ENCODE measurements at regions not wholly inside any gene's neighbourhood (a gene's known extent, or its start where the extent isn't known, plus 50 kb on each side); places are given as distances from the start of the nearest gene placed in this dataset.
"Not testable (repeated sequence)": the region's sequence is repeated elsewhere in the genome, so short reads cannot be mapped to it uniquely, and the experiment has no call there.

DNA sequence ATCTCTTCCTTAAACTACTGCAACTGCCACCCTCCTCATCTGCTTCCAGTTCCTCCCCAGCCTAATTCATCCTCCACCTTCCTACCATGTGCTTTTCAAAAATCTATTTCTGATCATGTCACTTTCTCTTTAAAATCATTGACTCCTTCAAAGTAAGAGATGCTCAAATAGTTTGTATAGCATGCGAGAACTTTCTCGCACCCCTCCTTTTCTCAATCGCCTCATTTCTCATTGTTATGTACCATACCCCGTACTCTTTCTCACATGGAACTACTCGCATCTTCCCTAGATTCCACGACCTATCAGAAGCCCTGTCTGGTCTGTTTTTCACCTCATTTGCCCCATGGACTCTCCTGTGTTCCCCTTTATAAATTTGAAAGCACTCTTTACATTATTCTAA lies 238.2 kb downstream of the NRIP1 start:
- no peak for DNase-seq (ENCODE audit: low read depth)

DNA sequence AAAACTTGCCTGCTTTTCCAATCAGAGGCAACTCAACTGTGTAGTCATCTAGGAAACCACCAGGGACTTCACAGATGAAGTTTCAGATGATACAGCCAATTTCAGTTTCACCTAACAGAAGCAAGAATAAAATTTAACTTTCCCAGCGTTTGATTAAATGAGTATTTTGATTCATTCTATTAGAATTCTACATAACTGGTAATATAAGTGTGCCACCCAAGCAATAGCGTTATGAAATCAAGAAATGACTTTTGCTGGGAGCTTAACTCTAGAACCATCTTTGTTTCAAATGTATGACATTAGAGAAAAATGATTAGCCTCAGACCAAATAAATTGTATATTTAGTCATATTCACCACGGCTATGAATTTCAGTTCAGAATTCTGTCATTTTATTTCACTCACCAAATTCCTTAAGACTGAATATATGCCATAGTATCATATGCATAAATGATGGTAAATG lies 239.3 kb downstream of the NRIP1 start:
- no peak for DNase-seq (ENCODE audit: low read depth)

DNA sequence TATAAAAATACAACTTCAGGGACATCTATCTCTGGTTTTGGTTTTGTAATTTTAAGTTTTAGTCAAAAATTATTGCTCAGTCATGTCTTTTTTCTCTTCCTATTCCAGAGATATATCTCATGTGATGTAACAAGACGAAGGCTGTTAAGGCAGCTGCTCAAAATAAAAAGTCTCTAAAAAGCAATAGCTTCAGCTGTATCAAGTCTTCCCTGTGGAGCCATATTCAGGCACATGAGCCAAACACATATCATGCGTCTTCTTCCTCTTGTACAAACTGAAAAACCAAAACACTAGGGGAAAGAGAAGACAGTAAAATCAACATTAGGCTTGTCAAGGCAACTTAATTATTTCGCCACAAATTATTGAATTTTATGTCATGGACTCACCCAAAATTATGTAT lies 240.7 kb downstream of the NRIP1 start:
- no peak for DNase-seq (ENCODE audit: low read depth)

DNA sequence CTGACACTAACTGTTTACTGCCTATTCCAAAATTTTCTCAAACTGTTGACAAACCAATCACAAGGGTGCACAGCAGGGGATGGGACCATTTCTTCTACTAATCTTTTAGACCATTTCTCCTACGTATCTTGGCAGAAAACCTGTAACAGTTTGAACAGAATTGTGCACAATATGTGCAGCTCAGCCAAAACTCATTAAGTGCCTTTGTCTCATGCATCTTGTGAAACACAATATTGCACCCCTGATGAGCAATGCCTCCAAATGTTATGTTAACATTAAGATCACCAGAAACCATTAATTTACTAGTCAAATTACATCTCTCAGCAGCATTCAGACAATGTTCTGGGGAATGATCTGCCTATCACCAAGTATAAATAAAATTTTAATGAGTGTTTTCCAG lies 247.5 kb downstream of the NRIP1 start:
- DNase-seq (ENCODE audit: low read depth): no peak

DNA sequence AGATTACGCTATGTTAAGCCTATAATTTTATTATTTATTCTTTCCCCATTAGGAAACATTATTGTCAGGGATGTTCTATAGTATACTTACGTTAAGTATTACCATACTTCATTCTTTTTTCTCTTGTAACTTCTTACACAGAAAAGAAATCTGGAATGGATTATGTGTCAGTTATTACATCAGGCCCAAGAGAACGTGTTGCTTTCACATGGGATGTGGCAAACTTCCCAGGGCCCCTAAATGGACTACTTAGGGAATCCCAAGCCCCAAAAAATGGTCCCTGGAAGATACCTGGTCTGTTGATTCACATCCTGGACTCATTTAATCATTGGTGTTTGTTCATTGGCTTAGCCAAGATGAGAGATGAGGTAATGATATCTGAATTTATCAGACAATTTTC lies 249.8 kb downstream of the NRIP1 start:
- no peak for DNase-seq (ENCODE audit: low read depth)

DNA sequence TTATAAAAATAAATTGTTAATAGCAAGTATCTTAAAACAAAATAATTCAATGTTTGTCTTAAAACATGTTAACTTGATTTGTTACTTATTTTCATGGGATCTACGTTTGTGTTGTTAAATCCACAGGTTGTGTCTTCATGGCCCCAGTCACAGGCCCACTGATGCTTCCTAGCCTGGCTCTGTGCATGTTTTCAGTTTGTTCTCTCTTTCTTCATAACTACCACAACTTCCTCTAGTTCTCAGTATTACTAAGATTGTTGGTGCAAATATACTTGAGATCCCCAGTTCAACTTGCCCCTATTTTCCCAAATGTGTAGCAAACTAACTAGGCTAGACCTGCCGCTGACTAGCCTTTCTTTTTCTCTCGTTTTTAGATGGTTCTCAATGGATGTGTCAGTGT lies 250.5 kb downstream of the NRIP1 start:
- DNase-seq (ENCODE audit: low read depth): no peak

DNA sequence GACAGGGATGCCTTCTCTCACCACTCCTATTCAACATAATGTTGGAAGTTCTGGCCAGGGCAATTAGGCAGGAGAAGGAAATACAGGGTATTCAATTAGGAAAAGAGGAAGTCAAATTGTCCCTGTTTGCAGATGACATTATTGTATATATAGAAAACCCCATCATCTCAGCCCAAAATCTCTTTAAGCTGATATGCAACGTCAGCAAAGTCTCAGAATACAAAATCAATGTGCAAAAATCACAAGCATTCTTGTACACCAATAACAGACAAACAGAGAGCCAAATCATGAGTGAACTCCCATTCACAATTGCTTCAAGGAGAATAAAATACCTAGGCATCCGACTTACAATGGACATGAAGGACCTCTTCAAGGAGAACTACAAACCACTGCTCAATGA lies 258.1 kb upstream of the SAMSN1 start:
- DNase-seq (ENCODE audit: low read depth): not testable (repeated sequence)

DNA sequence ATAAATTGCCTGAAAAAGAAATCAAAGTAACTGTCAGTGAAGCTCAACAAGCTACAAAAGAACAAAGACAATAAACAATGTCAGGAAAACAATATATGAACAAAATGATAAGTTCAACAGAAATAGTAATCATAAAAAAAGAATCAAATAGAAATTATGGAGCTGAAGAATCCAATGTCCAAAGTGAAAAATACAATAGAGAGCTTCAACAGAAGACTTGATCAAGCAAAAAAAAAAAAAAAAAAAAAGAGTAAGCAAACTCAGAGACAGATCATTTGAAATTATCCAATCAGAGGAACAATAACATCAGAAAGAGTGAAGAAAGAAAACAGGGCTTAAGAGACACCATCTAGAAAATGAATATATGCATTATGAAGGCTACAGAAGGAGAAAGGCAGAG lies 251.4 kb upstream of the SAMSN1 start:
- DNase-seq (ENCODE audit: low read depth): no peak

DNA sequence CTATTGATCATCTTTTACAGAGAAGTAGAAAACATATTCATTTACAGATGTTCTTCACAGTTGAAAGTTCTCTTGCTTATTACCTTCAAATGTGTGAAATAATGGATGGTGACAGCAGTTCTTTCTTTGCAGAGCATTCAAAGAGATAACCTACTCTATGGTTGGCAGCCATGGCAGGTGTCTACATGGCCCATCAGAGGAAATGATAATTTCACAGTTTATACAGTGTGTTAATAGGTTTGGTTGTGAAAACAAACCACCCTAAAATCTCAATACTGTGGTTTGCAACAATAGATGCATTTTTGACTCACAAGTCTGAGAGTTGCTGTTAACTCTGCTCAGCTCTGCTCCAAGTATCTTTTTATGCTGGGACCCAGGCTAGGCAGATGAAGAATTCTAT lies 241.2 kb upstream of the SAMSN1 start:
- no peak for DNase-seq (ENCODE audit: low read depth)

DNA sequence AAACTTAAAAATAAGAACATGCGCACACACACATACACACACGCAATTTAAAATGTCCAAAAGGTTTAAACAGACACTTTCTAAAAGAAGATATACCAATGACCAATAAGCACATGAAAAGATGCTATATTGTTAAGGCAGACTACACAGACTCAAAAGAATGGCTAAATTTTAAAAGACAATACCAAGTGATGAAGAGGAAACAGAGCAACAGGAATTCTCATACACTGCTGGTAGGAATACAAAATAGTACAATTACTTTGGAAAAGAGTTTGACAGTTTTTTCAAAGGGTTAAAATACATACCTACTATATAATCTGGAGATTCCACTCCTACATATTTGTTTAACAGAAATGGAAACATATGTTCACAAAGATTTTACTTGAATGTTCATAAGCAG lies 239.6 kb upstream of the SAMSN1 start:
- no peak for DNase-seq (ENCODE audit: low read depth)

DNA sequence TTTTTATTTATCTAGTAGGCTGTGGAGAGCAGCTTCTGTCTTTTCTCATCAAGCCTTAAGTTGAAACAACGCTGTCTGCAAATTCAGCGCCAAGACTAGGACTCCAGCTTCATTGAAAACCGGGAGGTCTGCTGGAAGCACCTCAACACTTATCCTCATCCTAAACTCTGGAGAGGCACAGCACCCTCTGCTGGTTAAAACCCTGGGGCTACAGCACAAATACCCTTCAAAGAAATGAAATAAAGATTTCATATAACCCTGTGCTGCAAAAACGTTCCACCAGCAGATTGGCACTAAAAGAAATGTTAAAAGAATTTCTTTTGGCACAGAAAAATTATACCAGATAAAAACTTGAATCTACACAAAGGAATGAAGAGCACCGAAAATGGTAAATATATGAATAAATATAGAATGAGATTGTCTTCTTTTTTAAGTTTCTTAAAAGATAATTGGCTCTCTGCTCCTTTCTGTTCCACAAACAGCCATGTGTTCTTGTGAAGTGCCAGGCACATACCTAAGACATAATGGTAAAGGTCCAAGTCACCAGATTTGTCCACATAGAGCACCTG lies 227.7 kb upstream of the SAMSN1 start:
- DNase-seq (ENCODE audit: low read depth): peak; percentile 3

DNA sequence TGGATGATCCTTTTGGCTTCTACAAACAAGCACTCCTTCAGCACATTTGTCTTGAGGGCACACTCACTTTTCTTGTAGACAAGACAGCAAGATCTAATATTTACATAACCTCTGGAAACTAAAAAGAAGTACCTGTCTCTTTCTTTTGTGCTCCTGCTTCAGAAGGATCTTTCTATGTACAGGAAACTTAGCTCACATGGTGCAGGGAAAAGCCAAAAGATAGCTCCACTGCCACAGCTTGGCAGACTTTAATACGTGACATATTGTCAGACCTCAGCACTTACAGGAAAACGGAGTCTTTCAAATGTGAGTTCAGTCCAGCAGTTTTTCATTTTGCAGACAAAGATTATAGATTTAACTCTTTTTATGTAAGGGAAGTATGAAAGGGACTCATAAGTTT lies 225.5 kb upstream of the SAMSN1 start:
- DNase-seq (ENCODE audit: low read depth): no peak

DNA sequence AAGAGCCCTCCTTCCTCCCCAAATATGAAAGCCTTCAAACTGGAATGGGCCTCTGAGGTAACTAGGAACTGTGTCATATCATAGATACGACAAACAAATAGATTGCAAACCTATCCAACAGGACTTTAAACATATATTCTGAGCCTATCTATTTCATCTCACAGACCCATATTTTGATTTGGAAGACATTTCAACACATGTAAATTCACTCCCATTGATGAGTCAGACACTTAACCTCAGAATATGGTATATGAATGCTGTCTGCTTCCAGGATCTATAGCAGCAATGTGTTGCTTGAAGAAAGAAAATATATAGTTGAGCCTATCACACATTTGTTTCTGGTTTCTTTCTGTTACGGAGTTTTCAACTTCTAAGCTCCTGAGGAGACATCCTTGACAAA lies 221.9 kb upstream of the SAMSN1 start:
- no peak for DNase-seq (ENCODE audit: low read depth)

DNA sequence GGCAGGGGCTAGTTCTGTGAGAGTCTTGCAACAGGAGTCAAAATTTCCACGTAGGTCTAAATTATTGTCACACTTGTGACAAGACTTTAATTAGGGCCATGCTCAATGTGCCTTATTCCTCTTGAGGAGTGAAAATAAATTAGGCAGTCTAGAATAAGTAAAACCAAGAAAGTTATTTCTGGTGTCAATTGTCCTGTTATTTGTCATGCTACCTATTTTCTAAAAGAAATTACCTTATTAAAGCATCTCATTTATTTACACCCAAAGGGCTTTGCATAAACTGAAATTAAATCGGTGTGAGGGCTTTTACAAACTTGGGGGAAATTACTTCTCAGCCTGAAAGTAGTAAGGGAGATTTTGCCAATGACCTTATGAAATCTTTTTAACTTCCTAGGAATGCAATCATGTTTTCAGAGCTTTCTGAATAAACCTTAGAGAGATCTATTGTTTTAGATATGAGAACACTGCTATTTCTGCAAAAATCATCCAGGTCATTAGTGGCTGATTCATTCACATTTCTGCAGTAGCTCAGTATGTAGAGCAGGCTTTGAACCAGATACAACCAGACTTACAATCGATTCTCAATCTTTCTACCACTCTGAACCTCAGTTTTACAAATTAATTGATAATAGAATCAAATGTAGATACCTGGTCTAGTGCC lies 221.2 kb upstream of the SAMSN1 start:
- no peak for DNase-seq (ENCODE audit: low read depth)

DNA sequence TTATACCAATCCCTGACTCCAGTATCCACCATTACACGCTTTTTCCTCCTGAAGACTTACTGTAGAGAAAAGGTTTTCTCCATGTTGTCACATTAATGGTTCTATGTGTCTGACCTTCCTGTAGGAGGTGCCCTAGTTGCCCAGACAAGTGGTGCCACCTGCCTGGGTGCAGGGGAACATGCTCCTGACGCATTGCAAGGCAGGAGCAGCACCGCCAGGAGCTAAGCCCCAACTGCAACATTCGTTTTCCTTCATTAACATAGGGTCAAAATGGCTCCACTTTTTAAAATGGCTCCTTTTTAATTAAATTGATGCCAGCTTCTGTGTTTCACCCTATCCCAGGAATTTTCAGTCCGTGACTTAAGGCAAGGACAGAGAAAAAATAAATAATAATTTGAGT lies 220.1 kb upstream of the SAMSN1 start:
- no peak for DNase-seq (ENCODE audit: low read depth)

DNA sequence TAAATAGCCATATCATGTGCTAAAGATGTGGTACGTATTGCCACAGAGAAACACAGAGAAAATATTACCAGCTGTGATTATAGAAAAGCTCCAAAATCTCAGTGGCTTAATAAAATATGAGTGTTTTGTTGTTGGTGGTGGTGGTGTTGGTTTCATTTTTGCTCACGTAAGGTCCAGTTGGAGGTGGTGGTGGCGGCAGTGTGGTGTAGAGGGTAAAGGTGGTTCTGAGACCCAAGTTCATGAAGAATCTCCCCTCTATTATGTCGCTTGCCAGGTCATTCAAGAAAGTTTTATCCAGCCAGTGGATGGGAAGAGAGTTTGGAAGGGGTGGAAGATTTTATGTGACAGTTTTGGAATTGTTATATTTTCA lies 217.6 kb upstream of the SAMSN1 start:
- no peak for DNase-seq (ENCODE audit: low read depth)

DNA sequence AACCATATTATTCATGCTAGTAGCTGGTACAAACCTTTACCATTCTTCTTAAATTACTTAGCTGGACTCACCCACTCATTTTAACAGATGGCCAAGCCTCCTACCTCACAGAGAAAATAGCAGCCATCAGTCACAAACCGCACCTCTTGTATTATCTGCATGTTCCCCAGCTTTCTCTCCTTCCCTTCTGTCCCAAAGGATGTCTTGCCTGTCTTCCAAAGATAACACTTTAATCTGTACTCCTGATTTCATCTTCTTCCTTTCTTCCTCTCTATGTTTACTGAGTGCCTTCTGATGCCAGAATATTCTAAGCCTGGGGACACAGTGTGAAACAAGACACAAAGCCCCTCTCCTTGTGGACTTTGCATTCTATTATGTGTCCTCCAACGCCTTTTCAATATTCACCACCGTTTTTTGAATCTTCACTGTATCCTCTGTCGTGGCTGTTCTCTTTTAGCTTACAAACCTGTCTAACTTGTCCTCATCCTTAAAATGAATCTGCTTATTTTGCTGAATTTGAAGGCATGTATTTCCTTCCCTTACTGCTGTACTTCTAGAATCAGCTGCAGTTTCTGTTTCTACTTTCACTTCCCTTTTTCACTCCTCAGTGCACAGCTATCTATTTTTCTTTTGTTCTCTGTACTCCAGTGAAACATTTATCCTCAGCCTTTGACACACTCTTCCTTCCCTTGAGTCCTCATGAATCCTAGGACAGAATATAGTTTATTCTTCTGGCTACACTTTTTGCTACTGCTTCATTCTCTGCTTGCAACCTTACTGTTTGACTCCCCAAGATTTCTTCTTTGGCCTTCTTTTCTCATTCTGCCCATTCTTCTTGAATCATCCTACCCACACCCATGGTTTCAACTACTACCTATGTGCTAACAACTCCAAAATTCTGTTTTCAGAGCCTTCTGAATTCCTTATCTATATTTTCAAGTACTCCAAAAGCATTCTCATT lies 216.9 kb upstream of the SAMSN1 start:
- DNase-seq (ENCODE audit: low read depth): no peak

DNA sequence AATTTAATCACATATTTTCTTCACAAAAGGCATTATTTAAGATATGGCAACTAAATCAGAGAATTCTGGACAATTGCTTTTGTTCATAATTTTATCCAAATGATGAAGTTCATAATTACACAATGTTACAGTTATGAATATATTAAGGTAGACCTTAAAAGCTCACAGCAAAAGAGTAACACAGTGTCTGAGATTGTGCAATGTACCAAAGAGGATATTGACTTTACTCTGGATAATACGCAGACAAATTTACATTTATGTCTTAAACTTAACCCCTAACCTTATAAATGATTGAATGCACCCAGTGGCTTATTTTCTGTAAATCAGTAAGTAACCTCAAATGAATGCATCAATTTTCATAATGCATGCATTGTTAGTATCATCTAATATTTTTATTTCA lies 216.2 kb upstream of the SAMSN1 start:
- no peak for DNase-seq (ENCODE audit: low read depth)

DNA sequence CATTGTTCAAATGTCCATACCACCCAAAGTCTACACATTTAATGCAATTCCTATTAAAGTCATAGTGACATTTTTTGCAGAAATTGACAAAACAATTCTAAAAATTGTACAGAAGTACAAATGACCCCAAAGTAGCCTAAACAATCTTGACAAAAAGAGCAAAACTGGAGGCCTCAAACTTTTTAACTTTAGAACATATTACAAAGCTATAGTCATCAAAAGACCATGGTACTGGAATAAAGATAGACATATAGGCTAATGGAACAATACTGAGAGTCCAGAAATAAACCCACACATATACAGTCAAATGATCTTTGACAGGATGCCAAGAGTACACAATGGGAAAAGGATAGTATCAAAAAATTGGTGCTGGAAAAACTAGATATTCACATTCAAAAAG lies 213.2 kb upstream of the SAMSN1 start:
- no peak for DNase-seq (ENCODE audit: low read depth)

DNA sequence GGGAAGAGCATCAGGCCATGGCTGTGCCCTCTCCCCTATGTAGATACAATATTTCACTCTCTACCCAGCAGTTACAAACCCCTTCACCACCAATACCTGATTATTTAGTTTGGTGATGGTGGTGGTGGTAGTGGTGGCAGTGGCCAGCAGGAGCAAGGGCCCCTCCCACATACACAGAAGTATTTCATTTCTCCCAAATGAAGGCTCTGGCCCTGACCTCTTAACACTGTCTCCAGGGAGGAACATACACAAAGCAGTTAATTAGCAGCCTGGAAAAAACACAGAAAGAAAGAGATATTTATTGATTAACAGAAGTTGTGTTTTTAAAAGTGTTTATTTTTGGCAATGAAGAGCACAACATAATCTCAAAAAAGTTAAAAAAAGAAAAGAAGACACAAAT lies 212.7 kb upstream of the SAMSN1 start:
- DNase-seq (ENCODE audit: low read depth): no peak

DNA sequence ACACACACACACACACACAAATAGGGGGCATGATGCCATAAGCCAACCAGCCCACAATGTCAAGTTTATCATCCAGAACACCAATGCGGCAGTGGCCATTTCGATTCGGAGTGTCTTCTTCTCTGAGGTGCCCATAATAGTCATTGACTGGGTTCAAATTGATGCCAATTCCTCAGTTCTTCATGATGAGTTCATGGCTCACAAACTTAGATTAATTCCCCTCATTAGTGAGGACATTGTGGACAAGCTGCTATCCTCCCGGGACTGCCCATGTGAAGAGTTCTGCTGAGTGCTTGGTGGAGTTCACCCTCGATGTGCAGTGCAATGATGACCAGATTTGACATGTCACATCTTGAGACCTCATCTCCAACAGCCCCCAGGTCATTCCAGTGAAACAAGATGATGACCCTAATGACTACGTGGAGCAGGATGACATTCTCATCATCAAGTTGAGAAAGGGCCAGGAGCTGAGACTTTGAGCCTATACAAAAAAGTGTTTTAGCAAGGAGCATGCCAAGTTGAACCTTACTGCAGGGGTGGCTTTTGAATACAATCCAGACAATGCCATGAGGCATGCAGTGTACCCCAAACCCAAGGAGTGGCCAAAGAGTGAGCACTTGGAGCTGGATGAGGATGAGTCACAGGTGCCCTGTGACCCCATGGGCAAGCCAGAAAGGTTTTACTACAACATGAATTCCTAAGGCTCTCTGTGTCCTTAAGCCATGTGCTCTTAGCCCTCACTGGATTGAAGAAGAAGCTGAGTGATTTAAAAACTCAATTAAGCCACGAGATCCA lies 211.6 kb upstream of the SAMSN1 start:
- DNase-seq (ENCODE audit: low read depth): no peak

DNA sequence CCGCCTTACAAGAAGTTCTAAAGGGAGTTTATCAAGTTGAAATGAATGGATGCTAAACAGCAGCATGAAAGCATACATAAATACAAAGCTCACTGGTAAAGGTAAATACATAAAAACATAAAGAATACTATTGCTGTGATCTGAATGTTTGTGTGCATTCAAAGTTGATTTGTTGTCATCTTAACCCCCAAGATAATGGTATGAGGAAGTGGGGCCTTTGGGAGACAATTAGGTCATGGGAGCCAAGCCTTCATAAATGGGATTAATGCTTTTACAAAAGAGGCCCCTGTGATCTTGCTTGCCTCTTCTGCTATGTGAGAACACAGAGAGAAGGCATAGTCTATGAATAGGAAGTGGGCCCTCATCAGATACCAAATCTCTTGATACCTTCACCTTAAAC lies 209.0 kb upstream of the SAMSN1 start:
- no peak for DNase-seq (ENCODE audit: low read depth)

All from stimulated activated CD8-positive, alpha-beta memory T cell treated with anti-CD3 and anti-CD28 coated beads, Interleukin-12 subunit alpha, Interleukin-12 subunit beta, amount 100 ng/mL, for 4 hours (primary cell).